H9 (cell line): ENCODE measurements at regions not wholly inside any gene's neighbourhood (a gene's known extent, or its start where the extent isn't known, plus 50 kb on each side); places are given as distances from the start of the nearest gene placed in this dataset.
A peak's percentile ranks its signal among the peaks of the same experiment; 100 is the strongest.

Experiments
- DNase-seq: peaks from one replicate; pipeline ENCODE4 v3.0.0-alpha.2; 2017
- H2AFZ ChIP-seq: one replicate; pipeline ENCODE4 v1.6.1; 2013; ENCODE audit warnings: mild to moderate bottlenecking, low read length, control low read depth, moderate library complexity
- H2AK5ac ChIP-seq: 2 replicates; pipeline ENCODE4 v1.6.1; 2013; ENCODE audit warnings: low read length, control low read depth, mixed read lengths; ENCODE audit not compliant: insufficient read length
- H2BK120ac ChIP-seq: one replicate; pipeline ENCODE4 v1.6.1; 2013; ENCODE audit warnings: low read depth, mild to moderate bottlenecking, low read length, control low read depth, inconsistent platforms; ENCODE audit not compliant: poor library complexity, severe bottlenecking
- H2BK12ac ChIP-seq: 2 replicates; pipeline ENCODE4 v1.6.1; 2013; ENCODE audit warnings: low read length, control low read depth, mixed read lengths, low read depth; ENCODE audit not compliant: insufficient read length
- H2BK15ac ChIP-seq: 2 replicates; pipeline ENCODE4 v1.6.1; 2013; ENCODE audit warnings: low read depth, low read length, control low read depth
- H2BK20ac ChIP-seq: one replicate; pipeline ENCODE4 v1.6.1; 2013; ENCODE audit warnings: low read depth, mild to moderate bottlenecking, low read length, control low read depth, inconsistent platforms; ENCODE audit not compliant: poor library complexity, severe bottlenecking
- H2BK5ac ChIP-seq: 2 replicates; pipeline ENCODE4 v1.6.1; 2013; ENCODE audit warnings: low read length, control low read depth, mixed read lengths; ENCODE audit not compliant: insufficient read length
- H3K14ac ChIP-seq: 2 replicates; pipeline ENCODE4 v1.6.1; 2013; ENCODE audit warnings: low read length, control low read depth; ENCODE audit not compliant: insufficient read depth
- H3K18ac ChIP-seq: 2 replicates; pipeline ENCODE4 v1.6.1; 2013; ENCODE audit warnings: low read depth, mild to moderate bottlenecking, mixed read lengths, low read length, control low read depth; ENCODE audit not compliant: insufficient read length
- H3K23ac ChIP-seq: 2 replicates; pipeline ENCODE4 v1.6.1; 2013; ENCODE audit warnings: low read length, control low read depth, mixed read lengths, low read depth; ENCODE audit not compliant: insufficient read length
- H3K23me2 ChIP-seq: 2 replicates; pipeline ENCODE4 v1.6.1; 2013; ENCODE audit warnings: low read depth, mild to moderate bottlenecking, mixed read lengths, low read length, control low read depth; ENCODE audit not compliant: insufficient read length, poor library complexity, severe bottlenecking
- H3K27ac ChIP-seq: 2 replicates; pipeline ENCODE4 v1.5.1; 2013; ENCODE audit warnings: low read length, control low read depth, mixed read lengths, low read depth; ENCODE audit not compliant: insufficient read length
- H3K27me3 ChIP-seq: 2 replicates; pipeline ENCODE4 v1.6.1; 2013; ENCODE audit warnings: low read length, control low read depth, inconsistent platforms; ENCODE audit not compliant: insufficient read depth
- H3K4ac ChIP-seq: 2 replicates; pipeline ENCODE4 v1.6.1; 2013; ENCODE audit warnings: low read depth, mild to moderate bottlenecking, control low read depth, inconsistent platforms, low read length, moderate library complexity
- H3K4me1 ChIP-seq: 2 replicates; pipeline ENCODE4 v1.6.1; 2013; ENCODE audit warnings: low read length, control low read depth, inconsistent platforms; ENCODE audit not compliant: insufficient read depth
- H3K4me2 ChIP-seq: 2 replicates; pipeline ENCODE4 v1.6.1; 2013; ENCODE audit warnings: low read length, control low read depth, mixed read lengths; ENCODE audit not compliant: insufficient read length, insufficient read depth
- H3K56ac ChIP-seq: 2 replicates; pipeline ENCODE4 v1.6.1; 2013; ENCODE audit warnings: low read depth, mild to moderate bottlenecking, mixed read lengths, low read length, control low read depth; ENCODE audit not compliant: insufficient read length
- H3K79me1 ChIP-seq: 2 replicates; pipeline ENCODE4 v1.6.1; 2013; ENCODE audit warnings: low read depth, mild to moderate bottlenecking, moderate library complexity, low read length, control low read depth, inconsistent platforms; ENCODE audit not compliant: insufficient read depth, poor library complexity, severe bottlenecking
- H3K79me2 ChIP-seq: 2 replicates; pipeline ENCODE4 v1.6.1; 2013; ENCODE audit warnings: low read length, control low read depth, inconsistent platforms; ENCODE audit not compliant: insufficient read depth
- H3K9ac ChIP-seq: 2 replicates; pipeline ENCODE4 v1.6.1; 2013; ENCODE audit warnings: low read length, control low read depth, mixed read lengths; ENCODE audit not compliant: insufficient read length; ENCODE audit errors: extremely low read depth
- H3K9me3 ChIP-seq: one replicate; pipeline ENCODE4 v1.6.1; 2013; ENCODE audit warnings: low read depth, low read length, inconsistent platforms; ENCODE audit not compliant: control insufficient read depth
- H3T11ph ChIP-seq: one replicate; pipeline ENCODE4 v1.6.1; 2013; ENCODE audit warnings: mild to moderate bottlenecking, low read length, control low read depth, inconsistent platforms
- H4K20me1 ChIP-seq: one replicate; pipeline ENCODE4 v1.6.1; 2013; ENCODE audit not compliant: control insufficient read depth, insufficient read length, insufficient read depth
- H4K5ac ChIP-seq: 2 replicates; pipeline ENCODE4 v1.6.1; 2013; ENCODE audit warnings: low read depth, mild to moderate bottlenecking, mixed read lengths, low read length, control low read depth; ENCODE audit not compliant: insufficient read length
- H4K8ac ChIP-seq: replicated peaks from 2 replicates; pipeline ENCODE4 v1.6.1; 2013; ENCODE audit warnings: low read length, control low read depth, mixed read lengths, low read depth; ENCODE audit not compliant: insufficient read length
- H4K91ac ChIP-seq: 2 replicates; pipeline ENCODE4 v1.6.1; 2013; ENCODE audit warnings: low read depth, mild to moderate bottlenecking, moderate library complexity, mixed read lengths, low read length, control low read depth; ENCODE audit not compliant: insufficient read length
- H3K27ac Mint-ChIP-seq, 3 experiments: 2 replicates in 2 of 3; 3 replicates in 1 of 3; pipeline ENCODE4 v1.8.0; 2020 to 2021; ENCODE audit warnings: mixed read lengths in 3 of 3, mild to moderate bottlenecking in 1 of 3, moderate library complexity in 1 of 3
- H3K27me3 Mint-ChIP-seq: 2 replicates; pipeline ENCODE4 v1.8.0; 2021; ENCODE audit warnings: low read depth, mild to moderate bottlenecking, moderate library complexity, mixed read lengths
- H3K36me3 Mint-ChIP-seq, 3 experiments: 2 replicates in 2 of 3; 3 replicates in 1 of 3; pipeline ENCODE4 v1.8.0; 2020 to 2021; ENCODE audit warnings: low read depth in 3 of 3, mixed read lengths in 3 of 3; ENCODE audit not compliant: insufficient read depth in 1 of 3
- H3K4me1 Mint-ChIP-seq, 2 experiments: 2 replicates each; pipeline ENCODE4 v1.8.0; 2020; ENCODE audit warnings: mixed read lengths in 2 of 2
- H3K4me3 Mint-ChIP-seq, 2 experiments: 2 replicates in 1 of 2; 3 replicates in 1 of 2; pipeline ENCODE4 v1.8.0; 2020 to 2021; ENCODE audit warnings: mild to moderate bottlenecking in 2 of 2, mixed read lengths in 2 of 2, moderate library complexity in 1 of 2
- H3K9me3 Mint-ChIP-seq, 2 experiments: 2 replicates in 1 of 2; 3 replicates in 1 of 2; pipeline ENCODE4 v1.8.0; 2020; ENCODE audit warnings: mild to moderate bottlenecking in 2 of 2, mixed read lengths in 2 of 2, moderate library complexity in 1 of 2
- CTCF ChIP-seq: fragments of 200-600 bp; sonication (generic); conservative IDR thresholded peaks from 3 replicates; pipeline ENCODE4 v1.8.0; 2021; ENCODE audit warnings: antibody characterized with exemption, mild to moderate bottlenecking
- WGBS: extraction: QIAGEN DNeasy Blood & Tissue Kit; methylation state at CpG from one replicate; pipeline ENCODE4 v1.1.7; 2013; ENCODE audit warnings: missing lambda C conversion rate, low lambda C conversion rate, mixed read lengths; ENCODE audit not compliant: insufficient read length; ENCODE audit errors: extremely low coverage; 5-methylcytosine and 5-hydroxymethylcytosine counted together

- H2BK5ac ChIP-seq, result no peak overlapping the region
- no peak overlapping the region for H4K8ac ChIP-seq
- no peak overlapping the region for H3K18ac ChIP-seq
- H3K27me3 ChIP-seq, result no peaks in the 10 kb centered on the region
- H3K23ac ChIP-seq, result no peak overlapping the region
- H3K27ac ChIP-seq, result no peak overlapping the region
- no CpG with 5 or more reads among the region's 4 CpGs for WGBS
- H3K4me1 ChIP-seq, result no peaks in the 10 kb centered on the region
- no peaks in the 10 kb centered on the region; a peak in 1 of 4 replicates for H3K4me1 Mint-ChIP-seq
- H2BK120ac ChIP-seq, result no peak overlapping the region
- H3K79me2 ChIP-seq, result no peaks in the 10 kb centered on the region
- peaks cover 0 to 3% (median 0%) of the 10 kb centered on the region in 3 experiments; a peak in 2 of 7 replicates for H3K36me3 Mint-ChIP-seq
- H3K9me3 ChIP-seq, result no peaks in the 10 kb centered on the region
- no peaks in the 10 kb centered on the region for H3K23me2 ChIP-seq
- no peak overlapping the region for H2BK20ac ChIP-seq
- H2AFZ ChIP-seq, result no peak overlapping the region
- no peaks in the 10 kb centered on the region for H4K20me1 ChIP-seq
- no peak overlapping the region for H3K56ac ChIP-seq
- H3K9me3 Mint-ChIP-seq, result peaks cover 5% of the 10 kb centered on the region in 2 experiments; a peak in 4 of 5 replicates
- H3K4me3 Mint-ChIP-seq, result no peak overlapping the region
- no peak overlapping the region for H3K9ac ChIP-seq
- peak; percentile 30 for DNase-seq
- no peak overlapping the region for H3K14ac ChIP-seq
- H3K27me3 Mint-ChIP-seq, result no peaks in the 10 kb centered on the region
- H3K79me1 ChIP-seq, result no peaks in the 10 kb centered on the region
- H3K4me2 ChIP-seq, result no peak overlapping the region
- no peak overlapping the region for H2BK12ac ChIP-seq
- H3K27ac Mint-ChIP-seq, result no peak overlapping the region
- peak; percentile 76 for TF ChIP-seq CTCF
- H4K91ac ChIP-seq, result no peak overlapping the region
- no peak overlapping the region for H2BK15ac ChIP-seq
- no peak overlapping the region for H2AK5ac ChIP-seq
- H3K4ac ChIP-seq, result no peak overlapping the region
- H4K5ac ChIP-seq, result no peak overlapping the region
- no peak overlapping the region for H3T11ph ChIP-seq
These were observed 209.5 kb upstream of the SUCLG2 start for GRCh38 chr3:67863869-67864268.
